PC-3 (cell line): ENCODE measurements at regions not wholly inside any gene's neighbourhood (a gene's known extent, or its start where the extent isn't known, plus 50 kb on each side); places are given as distances from the start of the nearest gene placed in this dataset.

Experiments
- ATAC-seq: fragments of 200-7000 bp; cut with Tn5 transposase; 2 replicates; pipeline ENCODE4 v1.9.1; 2020; ENCODE audit warnings: mild to moderate bottlenecking, moderate library complexity
- BruUV-seq: library from RNA; stranded (reverse); fragments of 400-500 nt; replicated peaks from 2 replicates; lab custom pipeline; 2021; lab: Mats Ljungman, UMichigan
- CTCF ChIA-PET: fragments of 300-600 bp; sonication (Branson Sonifier 250); formaldehyde crosslinking; loops from one replicate; lab custom pipeline; 2022; ENCODE audit warnings: antibody characterized with exemption; lab: Charles Lee
- POLR2A ChIA-PET: fragments of 300-600 bp; sonication (Branson Sonifier 250); formaldehyde crosslinking; loops from one replicate; lab custom pipeline; 2022; ENCODE audit warnings: antibody characterized with exemption; ENCODE audit not compliant: unreplicated experiment; lab: Charles Lee
- DNase-seq: peaks from one replicate; pipeline ENCODE4 v3.0.0-alpha.2; 2015
- H2AFZ ChIP-seq: fragments of 300-600 bp; sonication (generic); 2 replicates; pipeline ENCODE4 v1.6.0; 2016; ENCODE audit warnings: antibody characterized with exemption, low read length
- H3F3A ChIP-seq: fragments of 300-600 bp; sonication (generic); one replicate; pipeline ENCODE4 v1.6.0; 2017; ENCODE audit warnings: antibody characterized with exemption, low read length, control low read depth, mild to moderate bottlenecking; ENCODE audit not compliant: unreplicated experiment
- H3K27ac ChIP-seq: fragments of 300-600 bp; sonication (generic); 2 replicates; pipeline ENCODE4 v1.5.1; 2016; ENCODE audit warnings: mild to moderate bottlenecking, low read length
- H3K27me3 ChIP-seq: fragments of 300-600 bp; sonication (generic); 2 replicates; pipeline ENCODE4 v1.6.1; 2016; ENCODE audit warnings: low read length, mixed read lengths
- H3K36me3 ChIP-seq: fragments of 300-600 bp; sonication (generic); 2 replicates; pipeline ENCODE4 v1.6.1; 2016; ENCODE audit warnings: low read depth, mixed run types, low read length, mixed read lengths
- H3K4me1 ChIP-seq: fragments of 300-600 bp; sonication (generic); 2 replicates; pipeline ENCODE4 v1.5.1; 2016; ENCODE audit warnings: low read length; ENCODE audit not compliant: insufficient read depth
- H3K4me2 ChIP-seq: fragments of 300-600 bp; sonication (generic); 2 replicates; pipeline ENCODE4 v1.6.0; 2016; ENCODE audit warnings: low read length
- H3K4me3 ChIP-seq: fragments of 300-600 bp; sonication (generic); 2 replicates; pipeline ENCODE4 v1.5.1; 2016; ENCODE audit warnings: mild to moderate bottlenecking, low read length, mixed read lengths
- H3K79me2 ChIP-seq: fragments of 300-600 bp; sonication (generic); 2 replicates; pipeline ENCODE4 v1.6.1; 2017; ENCODE audit warnings: low read length, mixed read lengths
- H3K9ac ChIP-seq: fragments of 300-600 bp; sonication (generic); 2 replicates; pipeline ENCODE4 v1.6.0; 2016; ENCODE audit warnings: mild to moderate bottlenecking, low read length
- H3K9me2 ChIP-seq: fragments of 300-600 bp; sonication (generic); replicated peaks from 2 replicates; pipeline ENCODE4 v1.6.1; 2016; ENCODE audit warnings: mixed run types, low read length, mixed read lengths
- H3K9me3 ChIP-seq: fragments of 300-600 bp; sonication (generic); 2 replicates; pipeline ENCODE4 v1.6.1; 2016; ENCODE audit warnings: low read length, mixed read lengths
- H4K20me1 ChIP-seq: fragments of 300-600 bp; sonication (generic); 2 replicates; pipeline ENCODE4 v1.6.1; 2016; ENCODE audit warnings: low read length, mixed read lengths
- CTCF ChIP-seq: fragments of 300-600 bp; sonication (generic); conservative IDR thresholded peaks from 2 replicates; pipeline ENCODE4 v1.5.1; 2017; ENCODE audit warnings: antibody characterized with exemption, low read depth, mild to moderate bottlenecking, low read length
- EZH2 ChIP-seq: fragments of 300-600 bp; sonication (generic); IDR thresholded peaks from one replicate; pipeline ENCODE4 v1.6.1; 2017; ENCODE audit warnings: antibody characterized with exemption, mild to moderate bottlenecking, low read length; ENCODE audit not compliant: unreplicated experiment
- EZH2phosphoT487 ChIP-seq: fragments of 300-600 bp; sonication (generic); IDR thresholded peaks from 2 replicates; pipeline ENCODE4 v1.6.1; 2018; ENCODE audit warnings: mild to moderate bottlenecking, antibody characterized with exemption, low read length, borderline replicate concordance
- intact Hi-C: fragments of 100-400 bp; cut with micrococcal nuclease; formaldehyde crosslinking; loops from 2 replicates; pipeline ENCODE4 v1.9.0; 2023

- no TSS peak for BruUV-seq
These were observed 768.9 kb downstream of the TAF11L14 start for GRCh38 chr5:18403141-18403540.

GRCh38 chr5:18403941-18404438 lies 769.7 kb downstream of the TAF11L14 start:
- no peak overlapping the region for H3K4me2 ChIP-seq
- CTCF ChIA-PET, result no interaction called here
- H3K4me3 ChIP-seq, result no peak overlapping the region
- H3K9me2 ChIP-seq, result no peaks in the 10 kb centered on the region
- H3F3A ChIP-seq, result no peaks in the 10 kb centered on the region
- H3K27ac ChIP-seq, result no peak overlapping the region
- DNase-seq (no peak), ATAC-seq (no peak)
- no peaks in the 10 kb centered on the region for H3K79me2 ChIP-seq
- H4K20me1 ChIP-seq, result no peaks in the 10 kb centered on the region
- H3K27me3 ChIP-seq, result no peaks in the 10 kb centered on the region
- no peaks in the 10 kb centered on the region for H3K4me1 ChIP-seq
- no peak overlapping the region for H2AFZ ChIP-seq
- intact Hi-C loops, result no loop called here
- no peaks in the 10 kb centered on the region for H3K36me3 ChIP-seq
- BruUV-seq, result no TSS peak
- no peak for TF ChIP-seq EZH2phosphoT487
- no peak for TF ChIP-seq CTCF
- no peak for TF ChIP-seq EZH2
- H3K9ac ChIP-seq, result no peak overlapping the region
- POLR2A ChIA-PET, result no interaction called here
- no peaks in the 10 kb centered on the region for H3K9me3 ChIP-seq

More at GRCh38 chr5:18403141-18403540, 768.9 kb downstream of the TAF11L14 start:
- Histone ChIP-seq H3K9me3 (no peaks in the 10 kb centered on the region), H3K27me3 (no peaks in the 10 kb centered on the region), H3K9ac (no peak overlapping the region), H3K4me1 (no peaks in the 10 kb centered on the region), H3K4me2 (no peak overlapping the region), H3K4me3 (no peak overlapping the region), H4K20me1 (no peaks in the 10 kb centered on the region), H3F3A (no peaks in the 10 kb centered on the region), H3K79me2 (no peaks in the 10 kb centered on the region), H3K9me2 (no peaks in the 10 kb centered on the region), H3K27ac (no peak overlapping the region), H2AFZ (no peak overlapping the region), H3K36me3 (no peaks in the 10 kb centered on the region)
- TF ChIP-seq CTCF (no peak), EZH2phosphoT487 (no peak), EZH2 (no peak)
- intact Hi-C loops, result no loop called here
- ATAC-seq (no peak), DNase-seq (no peak)
- CTCF ChIA-PET, result no interaction called here
- POLR2A ChIA-PET, result no interaction called here

GRCh38 chr5:18420711-18421110 lies 786.5 kb downstream of the TAF11L14 start:
- no peaks in the 10 kb centered on the region for H3K36me3 ChIP-seq
- H3K27ac ChIP-seq, result no peak overlapping the region
- no peak for ATAC-seq
- no peaks in the 10 kb centered on the region for H3K27me3 ChIP-seq
- ChIA-PET CTCF (no interaction called here), POLR2A (no interaction called here)
- no peak for TF ChIP-seq EZH2phosphoT487
- TF ChIP-seq CTCF, result no peak
- no peak for TF ChIP-seq EZH2
- intact Hi-C loops, result no loop called here
- H3K9me3 ChIP-seq, result no peaks in the 10 kb centered on the region
- H3K9me2 ChIP-seq, result 0 out of 2 replicates have a peak, but pooled peaks cover 4% of the 10 kb centered on the region
- H3K79me2 ChIP-seq, result no peaks in the 10 kb centered on the region
- no peak overlapping the region for H3K4me2 ChIP-seq
- BruUV-seq, result no TSS peak
- no peak for DNase-seq
- no peaks in the 10 kb centered on the region for H4K20me1 ChIP-seq
- H3F3A ChIP-seq, result no peaks in the 10 kb centered on the region
- no peak overlapping the region for H3K4me3 ChIP-seq
- no peak overlapping the region for H2AFZ ChIP-seq
- no peak overlapping the region for H3K9ac ChIP-seq
- H3K4me1 ChIP-seq, result no peaks in the 10 kb centered on the region
